MM.1S (cell line): ENCODE measurements at regions not wholly inside any gene's neighbourhood (a gene's known extent, or its start where the extent isn't known, plus 50 kb on each side); places are given as distances from the start of the nearest gene placed in this dataset.
A peak's percentile ranks its signal among the peaks of the same experiment; 100 is the strongest.

ENCODE experiments used
- DNase-seq: peaks from one replicate; pipeline ENCODE4 v3.0.0-alpha.2; 2015
- H2AFZ ChIP-seq: fragments of 300-600 bp; sonication (generic); 2 replicates; pipeline ENCODE4 v1.6.0; 2016; ENCODE audit warnings: antibody characterized with exemption, low read length
- H3F3A ChIP-seq: fragments of 300-600 bp; sonication (generic); 2 replicates; pipeline ENCODE4 v1.6.1; 2016; ENCODE audit warnings: mild to moderate bottlenecking, antibody characterized with exemption, low read length, moderate library complexity, mixed read lengths; ENCODE audit not compliant: insufficient read depth
- H3K27ac ChIP-seq: fragments of 300-600 bp; sonication (generic); 2 replicates; pipeline ENCODE4 v1.5.1; 2016; ENCODE audit warnings: mild to moderate bottlenecking, low read length
- H3K27me3 ChIP-seq: fragments of 300-600 bp; sonication (generic); replicated peaks from 2 replicates; pipeline ENCODE4 v1.6.0; 2016; ENCODE audit warnings: low read length; ENCODE audit not compliant: insufficient read depth
- H3K36me3 ChIP-seq: fragments of 300-600 bp; sonication (generic); replicated peaks from 2 replicates; pipeline ENCODE4 v1.6.1; 2016; ENCODE audit warnings: mild to moderate bottlenecking, low read length, mixed read lengths; ENCODE audit not compliant: insufficient read depth
- H3K4me1 ChIP-seq: fragments of 300-600 bp; sonication (generic); 2 replicates; pipeline ENCODE4 v1.6.1; 2016; ENCODE audit warnings: low read length, mixed read lengths
- H3K4me2 ChIP-seq: fragments of 300-600 bp; sonication (generic); 2 replicates; pipeline ENCODE4 v1.6.0; 2016; ENCODE audit warnings: low read depth, low read length
- H3K4me3 ChIP-seq: fragments of 300-600 bp; sonication (generic); 2 replicates; pipeline ENCODE4 v1.5.1; 2016; ENCODE audit warnings: low read length, mixed read lengths
- H3K79me2 ChIP-seq: fragments of 300-600 bp; sonication (generic); 2 replicates; pipeline ENCODE4 v1.6.1; 2016; ENCODE audit warnings: mixed run types, low read length, mixed read lengths
- H3K9ac ChIP-seq: fragments of 300-600 bp; sonication (generic); 2 replicates; pipeline ENCODE4 v1.6.1; 2016; ENCODE audit warnings: low read length, mixed read lengths
- H3K9me2 ChIP-seq: fragments of 300-600 bp; sonication (generic); replicated peaks from 2 replicates; pipeline ENCODE4 v1.6.1; 2016; ENCODE audit warnings: mild to moderate bottlenecking, low read length, mixed read lengths; ENCODE audit not compliant: insufficient read depth
- H3K9me3 ChIP-seq: fragments of 300-600 bp; sonication (generic); replicated peaks from 2 replicates; pipeline ENCODE4 v1.6.1; 2016; ENCODE audit warnings: mild to moderate bottlenecking, low read length, mixed read lengths; ENCODE audit not compliant: insufficient read depth
- H4K20me1 ChIP-seq: fragments of 300-600 bp; sonication (generic); 2 replicates; pipeline ENCODE4 v1.6.1; 2016; ENCODE audit warnings: mild to moderate bottlenecking, low read length, moderate library complexity, mixed read lengths; ENCODE audit not compliant: insufficient read depth
- EZH2 ChIP-seq: fragments of 300-600 bp; sonication (generic); optimal IDR thresholded peaks from 2 replicates; pipeline ENCODE3; 2017; ENCODE audit warnings: low read depth, mild to moderate bottlenecking, antibody characterized with exemption, low read length, mixed read lengths
- EZH2phosphoT487 ChIP-seq: fragments of 300-600 bp; sonication (generic); IDR thresholded peaks from 2 replicates; pipeline ENCODE4 v1.6.1; 2018; ENCODE audit warnings: antibody characterized with exemption, low read length
- TF ChIP-seq, protein P1 (sequence below): fragments of 300-600 bp; sonication (generic); IDR thresholded peaks from 2 replicates; pipeline ENCODE4 v1.5.1; 2016; ENCODE audit warnings: antibody characterized with exemption, low read length, mixed read lengths

DNA sequence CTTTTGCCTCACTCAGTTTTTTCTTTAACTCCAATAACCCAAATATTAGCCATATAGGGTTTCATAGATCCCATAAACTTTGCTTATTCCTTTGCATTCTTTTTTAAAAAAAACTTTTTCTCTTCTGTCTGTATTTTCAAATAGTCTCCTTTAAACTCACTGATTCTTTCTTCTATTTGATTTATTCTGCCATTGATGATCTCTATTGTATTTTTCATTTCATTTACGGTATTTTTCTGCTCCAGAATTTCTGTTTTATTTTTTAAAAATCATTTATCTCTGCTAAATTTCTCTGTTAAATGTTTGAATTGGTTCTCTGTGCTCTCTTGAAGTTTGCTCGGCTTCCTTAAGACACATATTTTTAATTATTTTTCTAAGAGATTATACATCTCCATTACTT, 573.3 kb upstream of the MAN1A1 start:
- H2AFZ ChIP-seq = no peak overlapping the region
- no peaks in the 10 kb centered on the region for H3K27me3 ChIP-seq
- H3F3A ChIP-seq = no peaks in the 10 kb centered on the region
- H3K9me2 ChIP-seq = no peaks in the 10 kb centered on the region
- H3K9ac ChIP-seq = no peak overlapping the region
- H3K4me2 ChIP-seq = no peak overlapping the region
- no peaks in the 10 kb centered on the region for H3K79me2 ChIP-seq
- no peaks in the 10 kb centered on the region for H3K4me1 ChIP-seq
- no peaks in the 10 kb centered on the region for H4K20me1 ChIP-seq
- H3K4me3 ChIP-seq = no peak overlapping the region
- no peak overlapping the region for H3K27ac ChIP-seq
- no peaks in the 10 kb centered on the region for H3K9me3 ChIP-seq
- no peaks in the 10 kb centered on the region for H3K36me3 ChIP-seq
- DNase-seq = no peak
- TF ChIP-seq EZH2phosphoT487 = no peak
- TF ChIP-seq, protein P1, sequence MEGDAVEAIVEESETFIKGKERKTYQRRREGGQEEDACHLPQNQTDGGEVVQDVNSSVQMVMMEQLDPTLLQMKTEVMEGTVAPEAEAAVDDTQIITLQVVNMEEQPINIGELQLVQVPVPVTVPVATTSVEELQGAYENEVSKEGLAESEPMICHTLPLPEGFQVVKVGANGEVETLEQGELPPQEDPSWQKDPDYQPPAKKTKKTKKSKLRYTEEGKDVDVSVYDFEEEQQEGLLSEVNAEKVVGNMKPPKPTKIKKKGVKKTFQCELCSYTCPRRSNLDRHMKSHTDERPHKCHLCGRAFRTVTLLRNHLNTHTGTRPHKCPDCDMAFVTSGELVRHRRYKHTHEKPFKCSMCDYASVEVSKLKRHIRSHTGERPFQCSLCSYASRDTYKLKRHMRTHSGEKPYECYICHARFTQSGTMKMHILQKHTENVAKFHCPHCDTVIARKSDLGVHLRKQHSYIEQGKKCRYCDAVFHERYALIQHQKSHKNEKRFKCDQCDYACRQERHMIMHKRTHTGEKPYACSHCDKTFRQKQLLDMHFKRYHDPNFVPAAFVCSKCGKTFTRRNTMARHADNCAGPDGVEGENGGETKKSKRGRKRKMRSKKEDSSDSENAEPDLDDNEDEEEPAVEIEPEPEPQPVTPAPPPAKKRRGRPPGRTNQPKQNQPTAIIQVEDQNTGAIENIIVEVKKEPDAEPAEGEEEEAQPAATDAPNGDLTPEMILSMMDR = no peak
- no peak for TF ChIP-seq EZH2

DNA sequence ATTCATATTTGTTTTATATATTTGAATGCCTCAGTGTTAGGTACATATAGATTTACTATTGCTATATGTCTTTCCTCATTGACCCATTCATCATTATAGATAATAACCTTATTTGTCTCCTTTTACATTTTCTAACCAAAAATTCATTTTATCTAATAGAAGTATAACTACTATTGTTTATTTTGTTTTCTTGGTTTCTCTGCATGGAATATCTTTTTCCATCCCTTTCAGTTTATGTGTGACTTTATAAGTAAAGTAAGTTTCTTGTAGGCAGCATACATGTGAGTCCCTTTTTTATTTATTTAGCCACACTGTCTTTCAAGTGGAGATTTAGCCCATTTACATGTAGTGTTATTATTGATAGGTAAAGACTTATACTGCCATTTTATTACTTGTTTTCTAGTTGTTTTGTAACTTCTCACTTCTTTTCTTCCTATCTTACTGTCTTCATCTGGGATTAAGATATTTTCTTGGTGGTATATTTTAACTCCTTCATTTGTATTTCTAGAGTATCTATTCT, 572.0 kb upstream of the MAN1A1 start:
- DNase-seq = no peak
- H3K9ac ChIP-seq = no peak overlapping the region
- no peak overlapping the region for H3K4me2 ChIP-seq
- H3K36me3 ChIP-seq = no peaks in the 10 kb centered on the region
- no peak overlapping the region for H3K4me3 ChIP-seq
- H3K9me2 ChIP-seq = no peaks in the 10 kb centered on the region
- no peaks in the 10 kb centered on the region for H3K27me3 ChIP-seq
- no peak for TF ChIP-seq EZH2phosphoT487
- TF ChIP-seq, protein P1 = no peak
- no peak for TF ChIP-seq EZH2
- no peak overlapping the region for H3K27ac ChIP-seq
- no peaks in the 10 kb centered on the region for H3K9me3 ChIP-seq
- no peak overlapping the region for H2AFZ ChIP-seq
- H3K4me1 ChIP-seq = no peaks in the 10 kb centered on the region
- no peaks in the 10 kb centered on the region for H4K20me1 ChIP-seq
- no peaks in the 10 kb centered on the region for H3K79me2 ChIP-seq
- no peaks in the 10 kb centered on the region for H3F3A ChIP-seq

DNA sequence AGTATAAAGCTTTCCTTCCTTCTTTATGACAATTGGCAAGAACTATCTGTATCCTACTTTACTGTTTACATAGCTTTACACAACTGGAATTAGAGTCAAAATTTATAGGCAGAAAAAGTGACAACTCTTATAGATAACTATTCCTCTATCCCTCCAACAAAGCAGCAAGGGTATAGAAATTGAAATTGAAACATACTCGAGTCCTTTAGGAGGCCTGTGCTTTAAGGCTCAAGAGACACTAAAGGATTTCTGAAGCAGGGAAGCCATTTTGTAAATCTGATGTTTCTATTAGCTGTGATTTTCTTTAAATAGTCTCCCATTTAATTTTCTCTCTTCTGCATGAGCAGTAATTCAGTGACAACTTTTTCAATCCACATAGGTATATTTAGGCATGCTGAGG, 567.6 kb upstream of the MAN1A1 start:
- no peaks in the 10 kb centered on the region for H4K20me1 ChIP-seq
- peak overlapping the region; percentile 15; the same call in 1 of the 2 replicates for H3K4me2 ChIP-seq
- DNase-seq = peak; percentile 23
- TF ChIP-seq, protein P1 = no peak
- no peak for TF ChIP-seq EZH2phosphoT487
- no peak for TF ChIP-seq EZH2
- H3K4me3 ChIP-seq = no peak overlapping the region
- no peaks in the 10 kb centered on the region for H3K27me3 ChIP-seq
- no peaks in the 10 kb centered on the region for H3K9me2 ChIP-seq
- no peaks in the 10 kb centered on the region for H3F3A ChIP-seq
- H2AFZ ChIP-seq = peak overlapping the region; percentile 47
- no peaks in the 10 kb centered on the region for H3K9me3 ChIP-seq
- H3K4me1 ChIP-seq = no peaks in the 10 kb centered on the region
- no peak overlapping the region for H3K27ac ChIP-seq
- no peak overlapping the region for H3K9ac ChIP-seq
- H3K79me2 ChIP-seq = no peaks in the 10 kb centered on the region
- no peaks in the 10 kb centered on the region for H3K36me3 ChIP-seq
